Right hindlimb (tissue), 1 donor: ENCODE measurements at regions not wholly inside any gene's neighbourhood (a gene's known extent, or its start where the extent isn't known, plus 50 kb on each side); places are given as distances from the start of the nearest gene placed in this dataset.

Experiments used
- DNase-seq: peaks from one replicate; pipeline ENCODE4 v3.0.0-alpha.2; 2018

- peak; percentile 35 for DNase-seq
Observed at GRCh38 chr2:160921386-160921964, 238.8 kb upstream of the TANK start.

- DNase-seq, result no peak
Observed at GRCh38 chr2:160924936-160925353, 235.3 kb upstream of the TANK start.

GRCh38 chr2:160925956-160926355 lies 234.3 kb upstream of the TANK start:
- no peak for DNase-seq

GRCh38 chr2:160927324-160927723 lies 232.9 kb upstream of the TANK start:
- DNase-seq, result no peak

- no peak for DNase-seq
Observed at GRCh38 chr2:160928854-160929301, 231.3 kb upstream of the TANK start.

GRCh38 chr2:160931531-160931930 lies 228.7 kb upstream of the TANK start:
- DNase-seq, result no peak

GRCh38 chr2:160932960-160933359 lies 227.3 kb upstream of the TANK start:
- no peak for DNase-seq

- DNase-seq, result no peak
Observed at GRCh38 chr2:160934263-160934662, 226.0 kb upstream of the TANK start.

GRCh38 chr2:160934991-160935390 lies 225.2 kb upstream of the TANK start:
- no peak for DNase-seq

GRCh38 chr2:160936044-160936806 lies 224.0 kb upstream of the TANK start:
- DNase-seq, result no peak

GRCh38 chr2:160940271-160940670 lies 220.0 kb upstream of the TANK start:
- DNase-seq, result no peak

GRCh38 chr2:160940699-160941098 lies 219.5 kb upstream of the TANK start:
- DNase-seq, result no peak

- no peak for DNase-seq
Observed at GRCh38 chr2:160941290-160941846, 218.9 kb upstream of the TANK start.

GRCh38 chr2:160942476-160943142 lies 217.6 kb upstream of the TANK start:
- DNase-seq, result peak; percentile 55

GRCh38 chr2:160943414-160943813 lies 216.8 kb upstream of the TANK start:
- DNase-seq, result no peak

- DNase-seq, result peak; percentile 82
Observed at GRCh38 chr2:160952464-160953254, 207.6 kb upstream of the TANK start.

GRCh38 chr2:160955578-160955977 lies 204.7 kb upstream of the TANK start:
- no peak for DNase-seq

GRCh38 chr2:160956243-160956802 lies 203.9 kb upstream of the TANK start:
- DNase-seq, result no peak

GRCh38 chr2:160963957-160964356 lies 196.3 kb upstream of the TANK start:
- DNase-seq, result no peak

- DNase-seq, result no peak
Observed at GRCh38 chr2:160967523-160967922, 192.7 kb upstream of the TANK start.

- no peak for DNase-seq
Observed at GRCh38 chr2:160968183-160968582, 192.0 kb upstream of the TANK start.
